ENCODE measurements at regions not wholly inside any gene's neighbourhood (a gene's known extent, or its start where the extent isn't known, plus 50 kb on each side); places are given as distances from the start of the nearest gene placed in this dataset.
A peak's percentile ranks its signal among the peaks of the same experiment; 100 is the strongest.

GRCh38 chr1:224495866-224496265 lies 61.3 kb upstream of the WDR26 start:
- Histone ChIP-seq H3K27me3 (replicated peaks in 1 of 2; ENCODE audit: control insufficient read depth in 2 of 2, insufficient read depth in 2 of 2, low read length in 1 of 2) (no peaks in the 10 kb centered on the region), H3K27ac (ENCODE audit: control insufficient read depth, insufficient read depth) (no peak overlapping the region), H2AFZ (ENCODE audit: control insufficient read depth, low read depth, low read length) (peak overlapping the region; percentile 14; the same call in 1 of the 2 replicates), H4K20me1 (ENCODE audit: control insufficient read depth, insufficient read depth) (no peaks in the 10 kb centered on the region), H3K79me2 (ENCODE audit: control insufficient read depth, insufficient read depth, low read length) (no peaks in the 10 kb centered on the region), H3K4me3 (no peak overlapping the region), H3K36me3 (ENCODE audit: control insufficient read depth in 2 of 2, insufficient read depth in 2 of 2, low read length in 1 of 2) (no peaks in the 10 kb centered on the region), H3K9me3 (replicated peaks; ENCODE audit: control insufficient read depth, insufficient read depth, low read length) (no peaks in the 10 kb centered on the region; the same call in 2 of the 3 replicates), H3K9ac (ENCODE audit: control insufficient read depth, insufficient read depth, low read length) (no peak overlapping the region), H3K4me2 (ENCODE audit: control insufficient read depth, insufficient read depth) (no peak overlapping the region), H3K4me1 (ENCODE audit: control insufficient read depth, insufficient read depth, low read length) (peaks cover 29% of the 10 kb centered on the region)
- 94% methylated on average over 5 of the region's 5 CpGs for WGBS (ENCODE audit: insufficient coverage, insufficient replicate concordance, low lambda C conversion rate, missing lambda C conversion rate)
- no TSS peak for BruUV-seq (replicated peaks)
- TF ChIP-seq SMARCA5 (IDR thresholded peaks at IDR 0.05) (no peak), ZBTB33 (IDR thresholded peaks at IDR 0.05) (no peak), E2F8 (IDR thresholded peaks at IDR 0.05; ENCODE audit: low read depth, partially characterized antibody) (no peak), CHD1 (IDR thresholded peaks at IDR 0.05; ENCODE audit: low read depth, low read length) (no peak), CREB1 (IDR thresholded peaks at IDR 0.05; ENCODE audit: low read depth) (no peak), IRF4 (IDR thresholded peaks at IDR 0.05; ENCODE audit: low read depth, low read length) (no peak), PAX8 (IDR thresholded peaks at IDR 0.05) (no peak), IKZF1 (conservative IDR thresholded peaks at IDR 0.05) (no peak), PKNOX1 (IDR thresholded peaks at IDR 0.05) (no peak), FOXM1 (IDR thresholded peaks at IDR 0.05; ENCODE audit: low read depth, low read length) (no peak)
- no peak for FAIRE-seq
- CTCF ChIA-PET: no interaction called here
- RAD21 ChIA-PET (ENCODE audit: unreplicated experiment): no interaction called here
- no peak for DNase-seq (ENCODE audit: low read depth, low spot score)
- in situ Hi-C loops (cut with MboI) (no loop called here), intact Hi-C loops (cut with micrococcal nuclease; ENCODE audit: unreplicated experiment) (loop anchor here (5.0 kb wide), 1 partner anchor 236 kb away; no protein-coding TSS in a partner anchor)
- SMC1A ChIA-PET (ENCODE audit: uncharacterized antibody, unreplicated experiment): no interaction called here
- no peak for ATAC-seq
- POLR2A ChIA-PET: no interaction called here

Measured in GM12878 (cell line).